GM23338 (cell line): ENCODE measurements at regions not wholly inside any gene's neighbourhood (a gene's known extent, or its start where the extent isn't known, plus 50 kb on each side); places are given as distances from the start of the nearest gene placed in this dataset.

ENCODE experiments used
- ATAC-seq: fragments of 200-7000 bp; cut with Tn5 transposase; 3 replicates; pipeline ENCODE4 v1.9.1; 2020
- DNase-seq: peaks from one replicate; pipeline ENCODE4 v3.0.0-alpha.2; 2015; ENCODE audit warnings: low spot score
- H2AFZ ChIP-seq: fragments of 200-600 bp; sonication (generic); 2 replicates; pipeline ENCODE4 v1.8.0; 2016; ENCODE audit warnings: antibody characterized with exemption, mild to moderate bottlenecking, moderate library complexity
- H3F3A ChIP-seq: fragments of 200-600 bp; sonication (generic); replicated peaks from 2 replicates; pipeline ENCODE4 v1.8.0; 2017; ENCODE audit warnings: antibody characterized with exemption, mixed run types, low read depth
- H3K27ac ChIP-seq: fragments of 200-600 bp; sonication (generic); 2 replicates; pipeline ENCODE4 v1.6.1; 2016; ENCODE audit warnings: low read depth
- H3K27me3 ChIP-seq: fragments of 200-600 bp; sonication (generic); 2 replicates; pipeline ENCODE4 v1.8.0; 2016; ENCODE audit warnings: mild to moderate bottlenecking, mixed run types, moderate library complexity; ENCODE audit not compliant: insufficient read depth
- H3K36me3 ChIP-seq: fragments of 200-600 bp; sonication (generic); 2 replicates; pipeline ENCODE4 v1.8.0; 2016; ENCODE audit warnings: mild to moderate bottlenecking; ENCODE audit not compliant: insufficient read depth
- H3K4me1 ChIP-seq: fragments of 200-600 bp; sonication (generic); 2 replicates; pipeline ENCODE4 v1.8.0; 2016; ENCODE audit warnings: mild to moderate bottlenecking, moderate library complexity; ENCODE audit not compliant: insufficient read depth
- H3K4me2 ChIP-seq: fragments of 200-600 bp; sonication (generic); 2 replicates; pipeline ENCODE4 v1.7.1; 2017; ENCODE audit warnings: mixed run types
- H3K4me3 ChIP-seq: fragments of 200-600 bp; sonication (generic); 2 replicates; pipeline ENCODE4 v1.6.1; 2016; ENCODE audit warnings: mixed run types
- H3K79me2 ChIP-seq: fragments of 200-600 bp; sonication (generic); replicated peaks from 2 replicates; pipeline ENCODE4 v1.8.0; 2017; ENCODE audit warnings: mild to moderate bottlenecking; ENCODE audit not compliant: insufficient read depth
- H3K9me2 ChIP-seq: fragments of 200-600 bp; sonication (generic); 2 replicates; pipeline ENCODE4 v1.8.0; 2017; ENCODE audit not compliant: insufficient read depth
- H4K20me1 ChIP-seq: fragments of 200-600 bp; sonication (generic); replicated peaks from 2 replicates; pipeline ENCODE4 v1.8.0; 2017; ENCODE audit warnings: mild to moderate bottlenecking; ENCODE audit not compliant: insufficient read depth
- H3K27ac Mint-ChIP-seq: 2 replicates; pipeline ENCODE4 v1.8.0; 2020; ENCODE audit warnings: inconsistent platforms, mild to moderate bottlenecking, moderate library complexity, mixed read lengths
- H3K27me3 Mint-ChIP-seq: 3 replicates; pipeline ENCODE4 v1.8.0; 2022; ENCODE audit warnings: low read depth, mild to moderate bottlenecking, moderate library complexity, mixed read lengths, inconsistent platforms; ENCODE audit not compliant: insufficient read depth, poor library complexity
- H3K36me3 Mint-ChIP-seq: 3 replicates; pipeline ENCODE4 v1.8.0; 2021; ENCODE audit warnings: low read depth, mild to moderate bottlenecking, inconsistent platforms, moderate library complexity, mixed read lengths
- H3K4me1 Mint-ChIP-seq: 3 replicates; pipeline ENCODE4 v1.8.0; 2020; ENCODE audit warnings: mild to moderate bottlenecking, inconsistent platforms, mixed read lengths
- H3K4me3 Mint-ChIP-seq: 3 replicates; pipeline ENCODE4 v1.8.0; 2021; ENCODE audit warnings: moderate library complexity, mild to moderate bottlenecking, inconsistent platforms, mixed read lengths
- H3K9me3 Mint-ChIP-seq: 3 replicates; pipeline ENCODE4 v1.8.0; 2020; ENCODE audit warnings: moderate library complexity, mild to moderate bottlenecking, inconsistent platforms, mixed read lengths
- CREB1 ChIP-seq: fragments of 250-450 bp; sonication (Bioruptor Pico); IDR thresholded peaks from 2 replicates; pipeline ENCODE4 v1.5.0; 2020; ENCODE audit warnings: low read depth, mild to moderate bottlenecking, moderate library complexity
- EZH2 ChIP-seq: fragments of 200-600 bp; sonication (generic); IDR thresholded peaks from one replicate; pipeline ENCODE4 v1.8.0; 2017; ENCODE audit warnings: antibody characterized with exemption, mild to moderate bottlenecking, low read depth; ENCODE audit not compliant: unreplicated experiment
- EZH2phosphoT487 ChIP-seq: fragments of 200-600 bp; sonication (generic); IDR thresholded peaks from one replicate; pipeline ENCODE4 v1.8.1; 2018; ENCODE audit warnings: antibody characterized with exemption; ENCODE audit not compliant: unreplicated experiment
- JUNB ChIP-seq: IDR thresholded peaks from one replicate; pipeline ENCODE4 v1.6.1; 2016; ENCODE audit warnings: antibody characterized with exemption; ENCODE audit not compliant: unreplicated experiment
- NANOG ChIP-seq: IDR thresholded peaks from 2 replicates; pipeline ENCODE4 v1.6.1; 2016; ENCODE audit warnings: antibody characterized with exemption, borderline replicate concordance
- POLR2AphosphoS5 ChIP-seq: IDR thresholded peaks from 2 replicates; pipeline ENCODE4 v1.6.1; 2016; ENCODE audit warnings: antibody characterized with exemption, low read depth
- STAT1 ChIP-seq: IDR thresholded peaks from one replicate; pipeline ENCODE4 v1.6.1; 2016; ENCODE audit warnings: antibody characterized with exemption; ENCODE audit not compliant: unreplicated experiment
- ZNF114 ChIP-seq: fragments of 250-450 bp; sonication (Bioruptor Pico); IDR thresholded peaks from 2 replicates; pipeline ENCODE4 v1.5.0; 2020; ENCODE audit warnings: mild to moderate bottlenecking, moderate library complexity
- ZNF331 ChIP-seq: fragments of 250-450 bp; sonication (Bioruptor Pico); IDR thresholded peaks from 2 replicates; pipeline ENCODE4 v1.5.0; 2020; ENCODE audit warnings: low read depth, mild to moderate bottlenecking, moderate library complexity
- TF ChIP-seq, protein P1 (sequence below): IDR thresholded peaks from one replicate; pipeline ENCODE4 v1.6.1; 2018; ENCODE audit warnings: antibody characterized with exemption; ENCODE audit not compliant: unreplicated experiment
- TF ChIP-seq, protein P2 (sequence below): fragments of 250-450 bp; sonication (Bioruptor Pico); IDR thresholded peaks from 2 replicates; pipeline ENCODE4 v1.5.0; 2020; ENCODE audit warnings: mild to moderate bottlenecking, moderate library complexity
- TF ChIP-seq, protein P3 (sequence below), 2 experiments: fragments of 200-600 bp in 1 of 2; sonication (generic) in 1 of 2; conservative IDR thresholded peaks; 2 replicates each; pipeline versions ENCODE4 v1.5.1 to v1.6.1; 2016 to 2017; ENCODE audit warnings: antibody characterized with exemption in 2 of 2, low read depth in 2 of 2, mild to moderate bottlenecking in 2 of 2, moderate library complexity in 1 of 2
- TF ChIP-seq, protein P4 (sequence below): IDR thresholded peaks from 2 replicates; pipeline ENCODE4 v1.6.1; 2016; ENCODE audit warnings: antibody characterized with exemption

DNA sequence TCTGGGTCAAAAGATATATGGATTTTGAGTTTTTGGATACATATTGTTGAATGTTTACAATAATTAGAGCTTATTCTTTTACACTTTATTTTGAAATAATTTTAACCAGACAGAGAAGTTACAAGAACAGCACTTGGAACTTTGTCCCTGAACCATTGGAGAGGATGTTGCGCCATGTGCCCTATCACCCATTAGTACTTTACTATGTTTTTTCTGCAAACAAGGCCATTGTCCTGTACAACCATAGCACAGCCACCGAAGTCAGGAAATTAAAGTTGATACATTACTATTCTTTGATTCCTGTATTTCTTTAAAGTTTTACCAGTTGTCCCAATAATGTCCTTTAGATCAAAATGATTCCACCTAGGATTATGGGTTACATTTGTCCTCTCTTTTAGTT is 188.8 kb downstream of the ACKR3 start:
- H3K27ac ChIP-seq, result no peak overlapping the region
- ATAC-seq (no peak), DNase-seq (no peak)
- no peaks in the 10 kb centered on the region for H3K4me1 ChIP-seq
- no peaks in the 10 kb centered on the region for H3K9me3 Mint-ChIP-seq
- H4K20me1 ChIP-seq, result no peaks in the 10 kb centered on the region
- TF ChIP-seq STAT1, result no peak
- no peak for TF ChIP-seq POLR2AphosphoS5
- no peak for TF ChIP-seq CREB1 (CRISPR knock-in tag)
- no peak for TF ChIP-seq EZH2phosphoT487
- TF ChIP-seq, protein P1, sequence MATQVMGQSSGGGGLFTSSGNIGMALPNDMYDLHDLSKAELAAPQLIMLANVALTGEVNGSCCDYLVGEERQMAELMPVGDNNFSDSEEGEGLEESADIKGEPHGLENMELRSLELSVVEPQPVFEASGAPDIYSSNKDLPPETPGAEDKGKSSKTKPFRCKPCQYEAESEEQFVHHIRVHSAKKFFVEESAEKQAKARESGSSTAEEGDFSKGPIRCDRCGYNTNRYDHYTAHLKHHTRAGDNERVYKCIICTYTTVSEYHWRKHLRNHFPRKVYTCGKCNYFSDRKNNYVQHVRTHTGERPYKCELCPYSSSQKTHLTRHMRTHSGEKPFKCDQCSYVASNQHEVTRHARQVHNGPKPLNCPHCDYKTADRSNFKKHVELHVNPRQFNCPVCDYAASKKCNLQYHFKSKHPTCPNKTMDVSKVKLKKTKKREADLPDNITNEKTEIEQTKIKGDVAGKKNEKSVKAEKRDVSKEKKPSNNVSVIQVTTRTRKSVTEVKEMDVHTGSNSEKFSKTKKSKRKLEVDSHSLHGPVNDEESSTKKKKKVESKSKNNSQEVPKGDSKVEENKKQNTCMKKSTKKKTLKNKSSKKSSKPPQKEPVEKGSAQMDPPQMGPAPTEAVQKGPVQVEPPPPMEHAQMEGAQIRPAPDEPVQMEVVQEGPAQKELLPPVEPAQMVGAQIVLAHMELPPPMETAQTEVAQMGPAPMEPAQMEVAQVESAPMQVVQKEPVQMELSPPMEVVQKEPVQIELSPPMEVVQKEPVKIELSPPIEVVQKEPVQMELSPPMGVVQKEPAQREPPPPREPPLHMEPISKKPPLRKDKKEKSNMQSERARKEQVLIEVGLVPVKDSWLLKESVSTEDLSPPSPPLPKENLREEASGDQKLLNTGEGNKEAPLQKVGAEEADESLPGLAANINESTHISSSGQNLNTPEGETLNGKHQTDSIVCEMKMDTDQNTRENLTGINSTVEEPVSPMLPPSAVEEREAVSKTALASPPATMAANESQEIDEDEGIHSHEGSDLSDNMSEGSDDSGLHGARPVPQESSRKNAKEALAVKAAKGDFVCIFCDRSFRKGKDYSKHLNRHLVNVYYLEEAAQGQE, result no peak
- no peak for TF ChIP-seq NANOG
- TF ChIP-seq ZNF114 (CRISPR knock-in tag), result no peak
- TF ChIP-seq, protein P2, sequence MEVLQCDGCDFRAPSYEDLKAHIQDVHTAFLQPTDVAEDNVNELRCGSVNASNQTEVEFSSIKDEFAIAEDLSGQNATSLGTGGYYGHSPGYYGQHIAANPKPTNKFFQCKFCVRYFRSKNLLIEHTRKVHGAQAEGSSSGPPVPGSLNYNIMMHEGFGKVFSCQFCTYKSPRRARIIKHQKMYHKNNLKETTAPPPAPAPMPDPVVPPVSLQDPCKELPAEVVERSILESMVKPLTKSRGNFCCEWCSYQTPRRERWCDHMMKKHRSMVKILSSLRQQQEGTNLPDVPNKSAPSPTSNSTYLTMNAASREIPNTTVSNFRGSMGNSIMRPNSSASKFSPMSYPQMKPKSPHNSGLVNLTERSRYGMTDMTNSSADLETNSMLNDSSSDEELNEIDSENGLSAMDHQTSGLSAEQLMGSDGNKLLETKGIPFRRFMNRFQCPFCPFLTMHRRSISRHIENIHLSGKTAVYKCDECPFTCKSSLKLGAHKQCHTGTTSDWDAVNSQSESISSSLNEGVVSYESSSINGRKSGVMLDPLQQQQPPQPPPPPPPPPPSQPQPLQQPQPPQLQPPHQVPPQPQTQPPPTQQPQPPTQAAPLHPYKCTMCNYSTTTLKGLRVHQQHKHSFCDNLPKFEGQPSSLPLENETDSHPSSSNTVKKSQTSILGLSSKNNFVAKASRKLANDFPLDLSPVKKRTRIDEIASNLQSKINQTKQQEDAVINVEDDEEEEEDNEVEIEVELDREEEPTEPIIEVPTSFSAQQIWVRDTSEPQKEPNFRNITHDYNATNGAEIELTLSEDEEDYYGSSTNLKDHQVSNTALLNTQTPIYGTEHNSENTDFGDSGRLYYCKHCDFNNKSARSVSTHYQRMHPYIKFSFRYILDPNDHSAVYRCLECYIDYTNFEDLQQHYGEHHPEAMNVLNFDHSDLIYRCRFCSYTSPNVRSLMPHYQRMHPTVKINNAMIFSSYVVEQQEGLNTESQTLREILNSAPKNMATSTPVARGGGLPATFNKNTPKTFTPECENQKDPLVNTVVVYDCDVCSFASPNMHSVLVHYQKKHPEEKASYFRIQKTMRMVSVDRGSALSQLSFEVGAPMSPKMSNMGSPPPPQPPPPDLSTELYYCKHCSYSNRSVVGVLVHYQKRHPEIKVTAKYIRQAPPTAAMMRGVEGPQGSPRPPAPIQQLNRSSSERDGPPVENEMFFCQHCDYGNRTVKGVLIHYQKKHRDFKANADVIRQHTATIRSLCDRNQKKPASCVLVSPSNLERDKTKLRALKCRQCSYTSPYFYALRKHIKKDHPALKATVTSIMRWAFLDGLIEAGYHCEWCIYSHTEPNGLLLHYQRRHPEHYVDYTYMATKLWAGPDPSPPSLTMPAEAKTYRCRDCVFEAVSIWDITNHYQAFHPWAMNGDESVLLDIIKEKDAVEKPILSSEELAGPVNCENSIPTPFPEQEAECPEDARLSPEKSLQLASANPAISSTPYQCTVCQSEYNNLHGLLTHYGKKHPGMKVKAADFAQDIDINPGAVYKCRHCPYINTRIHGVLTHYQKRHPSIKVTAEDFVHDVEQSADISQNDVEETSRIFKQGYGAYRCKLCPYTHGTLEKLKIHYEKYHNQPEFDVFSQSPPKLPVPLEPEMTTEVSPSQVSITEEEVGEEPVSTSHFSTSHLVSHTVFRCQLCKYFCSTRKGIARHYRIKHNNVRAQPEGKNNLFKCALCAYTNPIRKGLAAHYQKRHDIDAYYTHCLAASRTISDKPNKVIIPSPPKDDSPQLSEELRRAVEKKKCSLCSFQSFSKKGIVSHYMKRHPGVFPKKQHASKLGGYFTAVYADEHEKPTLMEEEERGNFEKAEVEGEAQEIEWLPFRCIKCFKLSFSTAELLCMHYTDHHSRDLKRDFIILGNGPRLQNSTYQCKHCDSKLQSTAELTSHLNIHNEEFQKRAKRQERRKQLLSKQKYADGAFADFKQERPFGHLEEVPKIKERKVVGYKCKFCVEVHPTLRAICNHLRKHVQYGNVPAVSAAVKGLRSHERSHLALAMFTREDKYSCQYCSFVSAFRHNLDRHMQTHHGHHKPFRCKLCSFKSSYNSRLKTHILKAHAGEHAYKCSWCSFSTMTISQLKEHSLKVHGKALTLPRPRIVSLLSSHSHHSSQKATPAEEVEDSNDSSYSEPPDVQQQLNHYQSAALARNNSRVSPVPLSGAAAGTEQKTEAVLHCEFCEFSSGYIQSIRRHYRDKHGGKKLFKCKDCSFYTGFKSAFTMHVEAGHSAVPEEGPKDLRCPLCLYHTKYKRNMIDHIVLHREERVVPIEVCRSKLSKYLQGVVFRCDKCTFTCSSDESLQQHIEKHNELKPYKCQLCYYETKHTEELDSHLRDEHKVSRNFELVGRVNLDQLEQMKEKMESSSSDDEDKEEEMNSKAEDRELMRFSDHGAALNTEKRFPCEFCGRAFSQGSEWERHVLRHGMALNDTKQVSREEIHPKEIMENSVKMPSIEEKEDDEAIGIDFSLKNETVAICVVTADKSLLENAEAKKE (CRISPR knock-in tag), result no peak
- TF ChIP-seq, protein P3, sequence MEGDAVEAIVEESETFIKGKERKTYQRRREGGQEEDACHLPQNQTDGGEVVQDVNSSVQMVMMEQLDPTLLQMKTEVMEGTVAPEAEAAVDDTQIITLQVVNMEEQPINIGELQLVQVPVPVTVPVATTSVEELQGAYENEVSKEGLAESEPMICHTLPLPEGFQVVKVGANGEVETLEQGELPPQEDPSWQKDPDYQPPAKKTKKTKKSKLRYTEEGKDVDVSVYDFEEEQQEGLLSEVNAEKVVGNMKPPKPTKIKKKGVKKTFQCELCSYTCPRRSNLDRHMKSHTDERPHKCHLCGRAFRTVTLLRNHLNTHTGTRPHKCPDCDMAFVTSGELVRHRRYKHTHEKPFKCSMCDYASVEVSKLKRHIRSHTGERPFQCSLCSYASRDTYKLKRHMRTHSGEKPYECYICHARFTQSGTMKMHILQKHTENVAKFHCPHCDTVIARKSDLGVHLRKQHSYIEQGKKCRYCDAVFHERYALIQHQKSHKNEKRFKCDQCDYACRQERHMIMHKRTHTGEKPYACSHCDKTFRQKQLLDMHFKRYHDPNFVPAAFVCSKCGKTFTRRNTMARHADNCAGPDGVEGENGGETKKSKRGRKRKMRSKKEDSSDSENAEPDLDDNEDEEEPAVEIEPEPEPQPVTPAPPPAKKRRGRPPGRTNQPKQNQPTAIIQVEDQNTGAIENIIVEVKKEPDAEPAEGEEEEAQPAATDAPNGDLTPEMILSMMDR (conservative IDR thresholded peaks at IDR 0.05; ENCODE audit: low read depth in 2 of 2), result no peak
- TF ChIP-seq, protein P4, sequence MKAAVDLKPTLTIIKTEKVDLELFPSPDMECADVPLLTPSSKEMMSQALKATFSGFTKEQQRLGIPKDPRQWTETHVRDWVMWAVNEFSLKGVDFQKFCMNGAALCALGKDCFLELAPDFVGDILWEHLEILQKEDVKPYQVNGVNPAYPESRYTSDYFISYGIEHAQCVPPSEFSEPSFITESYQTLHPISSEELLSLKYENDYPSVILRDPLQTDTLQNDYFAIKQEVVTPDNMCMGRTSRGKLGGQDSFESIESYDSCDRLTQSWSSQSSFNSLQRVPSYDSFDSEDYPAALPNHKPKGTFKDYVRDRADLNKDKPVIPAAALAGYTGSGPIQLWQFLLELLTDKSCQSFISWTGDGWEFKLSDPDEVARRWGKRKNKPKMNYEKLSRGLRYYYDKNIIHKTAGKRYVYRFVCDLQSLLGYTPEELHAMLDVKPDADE, result no peak
- no peak for TF ChIP-seq ZNF331 (CRISPR knock-in tag)
- TF ChIP-seq JUNB, result no peak
- TF ChIP-seq EZH2, result no peak
- H3K79me2 ChIP-seq, result no peaks in the 10 kb centered on the region
- no peak overlapping the region for H3K4me3 ChIP-seq
- no peaks in the 10 kb centered on the region for H3F3A ChIP-seq
- no peak overlapping the region for H2AFZ ChIP-seq
- H3K27ac Mint-ChIP-seq, result no peak overlapping the region
- H3K4me2 ChIP-seq, result no peak overlapping the region
- no peaks in the 10 kb centered on the region for H3K27me3 Mint-ChIP-seq
- no peaks in the 10 kb centered on the region for H3K36me3 ChIP-seq
- no peaks in the 10 kb centered on the region for H3K27me3 ChIP-seq
- no peaks in the 10 kb centered on the region for H3K4me1 Mint-ChIP-seq
- no peaks in the 10 kb centered on the region for H3K36me3 Mint-ChIP-seq
- no peaks in the 10 kb centered on the region for H3K9me2 ChIP-seq
- H3K4me3 Mint-ChIP-seq, result no peak overlapping the region
